ENCODE measurements at regions not wholly inside any gene's neighbourhood (a gene's known extent, or its start where the extent isn't known, plus 50 kb on each side); places are given as distances from the start of the nearest gene placed in this dataset.

GRCh38 chr5:130272837-130273236, 368.6 kb downstream of the CHSY3 start:
- Histone ChIP-seq H3K9me2 (replicated peaks; ENCODE audit: low read depth, low read length) (no peaks in the 10 kb centered on the region), H3K79me2 (ENCODE audit: insufficient read depth, low read length) (no peaks in the 10 kb centered on the region), H4K20me1 (ENCODE audit: insufficient read depth, low read length, poor library complexity, severe bottlenecking) (no peaks in the 10 kb centered on the region), H3K4me3 (ENCODE audit: low read length, poor library complexity, severe bottlenecking) (no peak overlapping the region), H3K9me3 (ENCODE audit: insufficient read depth, low read depth, low read length) (no peaks in the 10 kb centered on the region), H2AFZ (ENCODE audit: low read length) (no peak overlapping the region), H3K9ac (ENCODE audit: low read depth, low read length, poor library complexity, severe bottlenecking) (no peak overlapping the region), H3K4me1 (ENCODE audit: insufficient read depth, low read length, poor library complexity, severe bottlenecking) (no peaks in the 10 kb centered on the region), H3F3A (ENCODE audit: low read depth) (no peaks in the 10 kb centered on the region), H3K4me2 (ENCODE audit: low read depth, low read length, poor library complexity, severe bottlenecking) (no peak overlapping the region), H3K36me3 (ENCODE audit: insufficient read depth, low read length) (no peaks in the 10 kb centered on the region), H3K27me3 (ENCODE audit: insufficient read depth, low read length, poor library complexity, severe bottlenecking) (no peaks in the 10 kb centered on the region)
- no peak for TF ChIP-seq CTCF (conservative IDR thresholded peaks at IDR 0.05; ENCODE audit: low read length)
- TF ChIP-seq EZH2phosphoT487 (IDR thresholded peaks at IDR 0.05; ENCODE audit: borderline replicate concordance): no peak

- Histone ChIP-seq H3K36me3 (ENCODE audit: insufficient read depth, low read length) (no peaks in the 10 kb centered on the region), H3K27me3 (ENCODE audit: insufficient read depth, low read length, poor library complexity, severe bottlenecking) (no peaks in the 10 kb centered on the region), H3F3A (ENCODE audit: low read depth) (no peaks in the 10 kb centered on the region), H3K79me2 (ENCODE audit: insufficient read depth, low read length) (no peaks in the 10 kb centered on the region), H3K9me2 (replicated peaks; ENCODE audit: low read depth, low read length) (no peaks in the 10 kb centered on the region), H3K9me3 (ENCODE audit: insufficient read depth, low read depth, low read length) (no peaks in the 10 kb centered on the region), H3K4me2 (ENCODE audit: low read depth, low read length, poor library complexity, severe bottlenecking) (no peak overlapping the region), H3K9ac (ENCODE audit: low read depth, low read length, poor library complexity, severe bottlenecking) (no peak overlapping the region), H3K4me1 (ENCODE audit: insufficient read depth, low read length, poor library complexity, severe bottlenecking) (no peaks in the 10 kb centered on the region), H4K20me1 (ENCODE audit: insufficient read depth, low read length, poor library complexity, severe bottlenecking) (no peaks in the 10 kb centered on the region), H3K4me3 (ENCODE audit: low read length, poor library complexity, severe bottlenecking) (no peak overlapping the region), H2AFZ (ENCODE audit: low read length) (no peak overlapping the region)
- TF ChIP-seq EZH2phosphoT487 (IDR thresholded peaks at IDR 0.05; ENCODE audit: borderline replicate concordance) (no peak), CTCF (conservative IDR thresholded peaks at IDR 0.05; ENCODE audit: low read length) (no peak)
These were observed 366.5 kb downstream of the CHSY3 start for GRCh38 chr5:130270786-130271185.

GRCh38 chr5:130268489-130268888, 364.2 kb downstream of the CHSY3 start:
- Histone ChIP-seq H3K4me2 (ENCODE audit: low read depth, low read length, poor library complexity, severe bottlenecking) (no peak overlapping the region), H3F3A (ENCODE audit: low read depth) (no peaks in the 10 kb centered on the region), H3K79me2 (ENCODE audit: insufficient read depth, low read length) (no peaks in the 10 kb centered on the region), H3K9ac (ENCODE audit: low read depth, low read length, poor library complexity, severe bottlenecking) (no peak overlapping the region), H3K4me1 (ENCODE audit: insufficient read depth, low read length, poor library complexity, severe bottlenecking) (no peaks in the 10 kb centered on the region), H4K20me1 (ENCODE audit: insufficient read depth, low read length, poor library complexity, severe bottlenecking) (no peaks in the 10 kb centered on the region), H3K27me3 (ENCODE audit: insufficient read depth, low read length, poor library complexity, severe bottlenecking) (no peaks in the 10 kb centered on the region), H3K36me3 (ENCODE audit: insufficient read depth, low read length) (no peaks in the 10 kb centered on the region), H3K9me2 (replicated peaks; ENCODE audit: low read depth, low read length) (no peaks in the 10 kb centered on the region), H3K9me3 (ENCODE audit: insufficient read depth, low read depth, low read length) (no peaks in the 10 kb centered on the region), H2AFZ (ENCODE audit: low read length) (no peak overlapping the region), H3K4me3 (ENCODE audit: low read length, poor library complexity, severe bottlenecking) (no peak overlapping the region)
- TF ChIP-seq EZH2phosphoT487 (IDR thresholded peaks at IDR 0.05; ENCODE audit: borderline replicate concordance) (no peak), CTCF (conservative IDR thresholded peaks at IDR 0.05; ENCODE audit: low read length) (no peak)
